Superior temporal gyrus (tissue), 1 donor: ENCODE measurements at regions not wholly inside any gene's neighbourhood (a gene's known extent, or its start where the extent isn't known, plus 50 kb on each side); places are given as distances from the start of the nearest gene placed in this dataset.
"Not testable (repeated sequence)": the region's sequence is repeated elsewhere in the genome, so short reads cannot be mapped to it uniquely, and the experiment has no call there.

ENCODE experiments used
- DNase-seq: peaks from one replicate; pipeline ENCODE4 v3.0.0-alpha.2; 2016; ENCODE audit errors: extremely low spot score

- DNase-seq: no peak
Observed at GRCh38 chr10:84846658-84847316, 518.4 kb downstream of the CCSER2 start.

GRCh38 chr10:84848967-84849366, 520.6 kb downstream of the CCSER2 start:
- DNase-seq: no peak

GRCh38 chr10:84850826-84851225, 522.4 kb downstream of the CCSER2 start:
- no peak for DNase-seq

DNA sequence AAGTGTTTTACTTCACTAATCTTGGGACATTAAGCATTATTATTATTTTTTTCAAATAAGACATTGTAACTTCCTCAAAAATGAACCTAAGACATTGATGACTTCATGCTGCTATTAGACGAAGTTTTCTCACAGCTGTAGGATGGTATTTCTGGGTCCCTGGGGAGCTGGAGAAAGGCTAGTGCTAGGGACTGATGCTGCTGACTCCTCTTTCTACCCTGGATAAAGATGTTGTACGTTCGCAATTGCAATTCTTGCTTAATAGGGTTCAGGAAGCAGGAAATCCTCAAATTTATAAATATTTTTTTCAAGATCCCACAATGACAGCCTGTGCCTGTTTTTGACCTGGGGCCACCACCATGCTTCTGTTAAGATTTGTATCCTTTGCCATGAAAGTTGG, 526.0 kb downstream of the CCSER2 start:
- no peak for DNase-seq

GRCh38 chr10:84860855-84861254, 532.5 kb downstream of the CCSER2 start:
- no peak for DNase-seq

GRCh38 chr10:84862551-84862950, 534.2 kb downstream of the CCSER2 start:
- DNase-seq: no peak

DNA sequence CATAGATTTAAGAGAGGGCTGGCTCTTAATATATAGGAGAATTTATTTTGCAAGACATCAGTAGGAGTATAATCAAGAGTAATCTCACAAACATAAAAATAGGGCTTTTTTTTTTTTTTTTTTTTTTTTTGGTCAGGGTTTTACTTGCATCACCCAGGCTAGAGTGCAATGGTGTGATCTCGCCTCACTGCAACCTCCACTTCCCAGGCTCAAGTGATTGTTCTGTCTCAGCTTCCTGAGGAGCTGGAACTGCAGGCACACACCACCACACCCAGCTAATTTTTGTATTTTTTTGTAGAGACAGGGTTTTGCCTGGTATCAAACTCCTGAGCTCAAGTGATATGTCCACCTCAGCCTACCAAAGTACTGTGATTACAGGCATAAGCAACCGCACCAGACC, 535.3 kb downstream of the CCSER2 start:
- DNase-seq: no peak

- no peak for DNase-seq
Observed at GRCh38 chr10:84876116-84876999, 548.0 kb downstream of the CCSER2 start.

- no peak for DNase-seq
Observed at GRCh38 chr10:84879991-84880390, 551.6 kb downstream of the CCSER2 start.

- DNase-seq: not testable (repeated sequence)
Observed at GRCh38 chr10:84881696-84882095, 553.3 kb downstream of the CCSER2 start.

- no peak for DNase-seq
Observed at GRCh38 chr10:84890706-84891105, 562.3 kb downstream of the CCSER2 start.

GRCh38 chr10:84891631-84892030, 563.2 kb downstream of the CCSER2 start:
- no peak for DNase-seq

DNA sequence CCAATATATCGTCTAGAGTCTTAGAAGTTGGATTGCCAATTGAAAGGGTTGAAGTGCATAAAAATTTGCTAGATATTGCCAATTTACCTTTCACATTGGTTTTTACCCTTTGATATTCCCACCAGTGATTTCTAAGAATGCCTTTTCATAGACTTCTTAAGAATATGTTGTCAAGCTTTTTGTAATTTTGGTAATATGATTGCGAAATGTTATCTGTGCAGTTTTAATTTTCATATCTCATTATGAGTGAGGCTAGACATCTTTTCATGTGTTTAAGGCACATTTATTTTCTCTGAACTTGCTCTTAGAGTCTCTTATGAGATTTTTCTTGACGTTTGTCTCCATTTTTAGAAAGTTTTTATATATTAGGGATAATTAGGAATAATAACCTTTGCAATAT, 567.2 kb downstream of the CCSER2 start:
- no peak for DNase-seq

- no peak for DNase-seq
Observed at GRCh38 chr10:84896909-84897308, 568.5 kb downstream of the CCSER2 start.

DNA sequence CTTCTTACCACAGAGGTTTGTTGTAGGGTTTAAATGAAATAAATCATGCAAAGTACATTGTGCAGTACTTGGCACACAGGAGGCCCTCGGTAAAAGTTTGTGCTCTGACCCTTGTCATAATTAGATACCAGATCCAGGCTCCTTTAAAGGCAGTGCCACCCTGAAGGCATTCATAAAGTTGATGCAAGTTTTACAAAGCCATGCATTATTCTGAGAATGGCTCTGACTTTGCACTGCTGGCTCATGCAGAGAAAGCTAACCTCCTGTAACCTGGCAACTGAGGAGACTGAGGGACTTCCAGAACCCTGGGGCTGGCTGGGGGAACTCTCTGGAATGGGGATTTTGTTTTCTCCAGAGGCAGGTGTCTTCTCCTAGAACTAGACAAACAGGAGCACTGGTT, 570.9 kb downstream of the CCSER2 start:
- no peak for DNase-seq

DNA sequence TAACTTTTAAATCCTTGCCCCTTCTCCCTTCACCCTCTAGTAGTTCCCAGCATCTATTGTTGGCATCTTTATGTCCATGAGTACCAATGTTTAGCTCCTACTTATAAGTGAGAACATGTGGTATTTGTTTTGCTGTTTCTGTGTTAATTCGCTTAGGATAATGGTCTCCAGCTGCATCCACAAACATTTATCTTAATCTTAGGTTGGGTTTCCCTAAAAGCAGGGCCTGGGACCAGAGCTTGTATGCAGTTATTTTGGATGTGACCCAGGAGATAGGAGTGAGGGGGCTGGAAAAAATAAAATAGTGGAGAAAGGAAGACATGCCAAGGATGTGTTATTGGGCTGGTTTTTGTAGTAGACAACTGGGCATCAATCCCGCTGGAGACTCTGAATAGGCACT, 571.8 kb downstream of the CCSER2 start:
- DNase-seq: no peak

- no peak for DNase-seq
Observed at GRCh38 chr10:84901885-84902284, 573.5 kb downstream of the CCSER2 start.

- no peak for DNase-seq
Observed at GRCh38 chr10:84902553-84902952, 574.2 kb downstream of the CCSER2 start.

DNA sequence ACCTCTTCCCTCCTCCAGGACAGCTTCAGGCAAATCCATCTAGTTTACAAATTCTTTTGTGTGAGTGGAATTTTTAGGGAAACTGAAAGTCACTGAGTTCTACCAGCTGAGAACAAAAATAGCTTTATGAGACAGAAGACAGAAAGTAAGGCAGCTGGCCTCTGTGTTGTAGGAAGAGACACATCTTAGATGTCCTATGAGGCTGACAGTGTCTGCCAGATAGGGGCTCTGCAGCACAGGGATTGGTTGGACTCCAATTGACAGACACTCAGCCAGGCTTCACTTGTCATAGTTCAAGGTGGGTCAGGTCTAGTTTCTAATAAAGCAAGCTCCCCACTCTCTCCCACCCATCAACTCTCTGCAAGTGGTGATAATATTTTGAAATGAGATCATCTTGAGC, 574.9 kb downstream of the CCSER2 start:
- DNase-seq: peak; percentile 13

DNA sequence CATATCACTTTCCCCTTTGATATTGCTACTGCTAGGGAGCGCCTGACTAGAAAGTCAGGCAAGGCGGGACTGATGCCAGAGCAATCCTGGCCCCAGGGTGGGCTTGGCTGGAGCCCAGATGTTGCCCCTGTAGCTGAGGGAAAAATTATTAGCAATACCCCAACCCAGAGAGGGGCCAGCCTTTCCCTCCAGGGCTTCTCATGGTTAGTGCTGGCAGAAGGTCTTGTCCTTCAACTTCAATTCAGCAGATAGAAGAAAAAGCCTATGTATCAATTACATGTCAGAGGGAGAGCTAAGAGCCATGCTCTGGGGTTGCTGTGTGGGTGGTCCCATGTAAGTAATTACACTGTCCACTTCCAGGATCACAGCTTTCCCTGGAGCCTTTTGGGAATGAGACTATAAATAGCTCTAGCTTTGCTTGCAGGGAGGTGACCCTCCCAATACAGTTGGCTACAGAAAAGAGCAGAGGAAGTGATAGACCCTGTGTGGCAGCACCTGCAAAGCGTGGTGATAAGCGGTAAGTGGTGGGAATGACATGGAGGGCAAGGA, 579.1 kb downstream of the CCSER2 start:
- DNase-seq: no peak

DNA sequence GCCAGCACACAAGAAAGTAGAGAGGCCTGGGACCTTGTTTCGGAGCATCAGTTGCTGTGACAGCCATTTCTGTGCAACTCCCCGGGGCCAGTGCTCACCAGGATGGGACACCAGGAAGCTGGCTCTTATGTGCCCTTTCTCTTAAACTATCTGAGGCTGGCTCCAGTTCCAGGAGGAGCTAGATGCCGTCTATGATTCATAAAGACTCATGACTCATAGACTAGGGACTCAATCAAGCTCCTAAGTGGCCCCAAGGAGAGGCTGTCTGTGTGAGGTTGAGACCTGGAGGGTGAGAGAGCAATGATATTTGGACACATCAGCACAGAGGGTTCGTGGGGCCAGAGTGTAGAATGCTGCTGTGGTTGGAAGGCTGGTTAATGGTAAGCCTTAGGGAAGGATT, 580.1 kb downstream of the CCSER2 start:
- no peak for DNase-seq

- DNase-seq: no peak
Observed at GRCh38 chr10:84921701-84922100, 593.3 kb downstream of the CCSER2 start.

- no peak for DNase-seq
Observed at GRCh38 chr10:84924131-84924530, 595.7 kb downstream of the CCSER2 start.
